ENCODE measurements at regions not wholly inside any gene's neighbourhood (a gene's known extent, or its start where the extent isn't known, plus 50 kb on each side); places are given as distances from the start of the nearest gene placed in this dataset.
"Not testable (repeated sequence)": the region's sequence is repeated elsewhere in the genome, so short reads cannot be mapped to it uniquely, and the experiment has no call there.

DNA sequence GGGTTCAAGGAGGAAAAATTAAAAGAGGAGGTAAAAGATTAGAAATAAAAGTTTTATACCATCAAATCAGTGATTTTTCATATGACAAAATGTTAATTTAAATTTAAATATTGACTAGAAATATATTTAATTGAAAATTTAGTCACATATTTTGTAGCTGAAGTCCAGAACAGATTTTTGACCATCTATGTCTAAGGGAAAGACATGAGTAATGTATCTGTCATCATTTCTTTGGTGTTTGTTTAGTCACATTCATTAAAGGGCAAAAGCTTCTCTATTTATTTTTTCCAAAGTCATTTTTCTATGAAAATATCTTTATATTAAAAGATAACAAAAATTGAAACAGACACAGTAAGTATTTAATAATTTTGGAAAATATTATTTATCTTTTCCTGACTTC, 252.0 kb upstream of the ISL1 start:
- H3K27me3 Mint-ChIP-seq: no peaks in the 10 kb centered on the region
- intact Hi-C loops (cut with micrococcal nuclease): no loop called here
- no peak overlapping the region for H3K27ac Mint-ChIP-seq
- no peaks in the 10 kb centered on the region for H3K36me3 Mint-ChIP-seq (ENCODE audit: low read depth)
- no peak overlapping the region for H3K4me3 Mint-ChIP-seq
- H3K4me1 Mint-ChIP-seq (ENCODE audit: low read depth): no peaks in the 10 kb centered on the region
- peaks cover 34% of the 10 kb centered on the region for H3K9me3 Mint-ChIP-seq

DNA sequence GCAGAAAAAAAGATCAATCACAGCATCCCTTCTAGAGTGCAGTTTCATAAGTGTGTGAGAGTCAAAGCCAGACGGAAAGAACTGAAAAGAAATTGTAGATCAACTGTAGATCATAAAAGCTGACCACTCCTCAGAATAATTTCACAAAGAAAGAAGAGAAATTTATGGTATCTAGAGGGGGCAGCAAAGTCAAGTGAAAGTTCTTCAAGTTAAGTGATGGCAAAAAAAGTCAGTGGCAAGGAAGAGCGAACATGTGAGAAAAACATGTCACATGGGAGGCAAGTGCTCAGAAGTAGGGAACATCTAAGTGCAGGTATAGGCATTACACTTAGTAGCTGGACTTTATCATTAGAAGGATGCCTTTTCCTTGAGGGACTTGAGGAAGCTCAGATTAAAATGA, 245.1 kb upstream of the ISL1 start:
- Mint-ChIP-seq H3K27me3 (no peaks in the 10 kb centered on the region), H3K36me3 (ENCODE audit: low read depth) (no peaks in the 10 kb centered on the region), H3K4me3 (no peak overlapping the region), H3K4me1 (ENCODE audit: low read depth) (no peaks in the 10 kb centered on the region), H3K27ac (no peak overlapping the region), H3K9me3 (peaks cover 49% of the 10 kb centered on the region)
- intact Hi-C loops (cut with micrococcal nuclease): no loop called here

DNA sequence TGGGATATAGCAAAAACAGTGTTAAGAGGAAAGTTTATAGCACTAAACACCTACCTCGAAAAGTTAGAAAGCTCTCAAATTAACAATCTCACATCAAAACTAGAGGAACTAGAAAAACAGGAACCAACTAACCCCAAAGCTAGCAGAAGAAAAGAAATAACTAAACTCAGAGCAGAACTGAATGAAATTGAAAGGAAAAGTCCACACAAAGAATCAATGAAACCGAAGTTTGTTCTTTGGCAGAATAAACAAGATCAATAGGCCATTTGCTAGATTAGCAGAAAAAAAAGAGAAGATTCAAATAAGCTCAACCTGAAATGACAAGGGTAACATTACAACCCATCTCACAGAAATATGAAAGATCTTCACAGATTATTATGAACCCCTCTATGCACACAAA, 234.8 kb upstream of the ISL1 start:
- Mint-ChIP-seq H3K36me3 (ENCODE audit: low read depth) (no peaks in the 10 kb centered on the region), H3K4me1 (ENCODE audit: low read depth) (no peaks in the 10 kb centered on the region), H3K27ac (no peak overlapping the region), H3K4me3 (no peak overlapping the region), H3K9me3 (peaks cover 33% of the 10 kb centered on the region), H3K27me3 (no peaks in the 10 kb centered on the region)
- intact Hi-C loops (cut with micrococcal nuclease): no loop called here

DNA sequence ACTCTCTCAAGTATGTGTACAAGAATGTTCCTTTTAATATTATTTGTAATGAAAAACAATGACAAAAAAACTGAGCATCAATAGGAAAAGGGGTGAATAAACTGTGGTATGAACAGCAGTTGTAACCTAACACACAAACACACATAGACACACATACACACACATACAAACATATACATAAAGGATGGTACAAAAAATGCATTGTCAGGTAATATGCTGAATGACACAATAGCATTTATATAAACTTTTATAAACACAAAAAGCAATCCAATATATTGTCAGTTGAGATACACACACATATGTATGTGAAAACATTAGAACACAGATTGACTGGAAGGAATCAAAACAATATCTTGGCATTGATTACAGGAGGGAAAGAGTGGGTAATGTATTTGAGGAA, 227.0 kb upstream of the ISL1 start:
- H3K36me3 Mint-ChIP-seq (ENCODE audit: low read depth): no peaks in the 10 kb centered on the region
- intact Hi-C loops (cut with micrococcal nuclease): no loop called here
- H3K4me3 Mint-ChIP-seq: no peak overlapping the region
- H3K27me3 Mint-ChIP-seq: no peaks in the 10 kb centered on the region
- no peaks in the 10 kb centered on the region for H3K4me1 Mint-ChIP-seq (ENCODE audit: low read depth)
- H3K27ac Mint-ChIP-seq: no peak overlapping the region
- peaks cover 38% of the 10 kb centered on the region for H3K9me3 Mint-ChIP-seq

DNA sequence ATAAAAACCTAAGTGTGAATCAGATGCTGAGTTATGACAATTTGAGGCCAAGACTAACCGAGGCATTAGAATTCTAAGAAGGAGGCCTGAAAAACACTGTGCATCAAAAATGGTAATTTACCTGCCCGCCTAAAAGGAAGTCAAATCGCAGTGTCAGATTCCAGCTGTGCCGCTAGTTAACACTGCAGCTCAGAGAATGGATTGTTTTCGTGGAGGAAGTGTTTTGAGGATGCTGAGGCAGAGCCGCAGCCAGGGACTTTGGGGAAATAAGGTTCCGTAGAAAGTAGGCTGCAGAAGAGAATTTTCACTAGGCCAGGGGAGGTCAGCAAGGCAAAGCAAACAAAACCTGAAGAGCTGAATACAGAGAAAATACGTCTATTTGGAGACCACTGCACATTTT, 226.4 kb upstream of the ISL1 start:
- intact Hi-C loops (cut with micrococcal nuclease): no loop called here
- Mint-ChIP-seq H3K36me3 (ENCODE audit: low read depth) (no peaks in the 10 kb centered on the region), H3K9me3 (peaks cover 36% of the 10 kb centered on the region), H3K27me3 (no peaks in the 10 kb centered on the region), H3K4me1 (ENCODE audit: low read depth) (no peaks in the 10 kb centered on the region), H3K27ac (no peak overlapping the region), H3K4me3 (no peak overlapping the region)

DNA sequence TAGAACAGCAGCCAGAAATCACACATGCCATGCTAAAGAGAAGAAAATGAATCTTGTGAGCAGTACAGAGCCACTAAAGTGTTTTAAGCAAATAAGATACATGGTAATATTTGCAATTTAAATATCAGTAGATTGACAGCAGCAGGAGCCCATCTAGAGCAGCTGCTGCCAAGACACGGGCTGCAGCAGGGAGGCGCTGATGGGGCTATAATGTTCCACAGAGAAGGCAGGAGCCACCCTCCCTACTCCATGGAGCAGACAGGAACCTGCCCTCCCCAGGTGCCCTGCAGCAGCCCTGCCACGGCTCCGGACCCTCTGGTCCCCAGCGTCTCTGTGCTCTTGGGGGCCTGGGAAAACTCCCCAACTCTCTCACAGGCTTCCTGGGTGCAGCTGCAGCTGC, 224.1 kb upstream of the ISL1 start:
- Mint-ChIP-seq H3K27me3 (no peaks in the 10 kb centered on the region), H3K36me3 (ENCODE audit: low read depth) (no peaks in the 10 kb centered on the region), H3K4me1 (ENCODE audit: low read depth) (no peaks in the 10 kb centered on the region), H3K9me3 (peaks cover 54% of the 10 kb centered on the region), H3K4me3 (no peak overlapping the region), H3K27ac (no peak overlapping the region)
- intact Hi-C loops (cut with micrococcal nuclease): no loop called here

DNA sequence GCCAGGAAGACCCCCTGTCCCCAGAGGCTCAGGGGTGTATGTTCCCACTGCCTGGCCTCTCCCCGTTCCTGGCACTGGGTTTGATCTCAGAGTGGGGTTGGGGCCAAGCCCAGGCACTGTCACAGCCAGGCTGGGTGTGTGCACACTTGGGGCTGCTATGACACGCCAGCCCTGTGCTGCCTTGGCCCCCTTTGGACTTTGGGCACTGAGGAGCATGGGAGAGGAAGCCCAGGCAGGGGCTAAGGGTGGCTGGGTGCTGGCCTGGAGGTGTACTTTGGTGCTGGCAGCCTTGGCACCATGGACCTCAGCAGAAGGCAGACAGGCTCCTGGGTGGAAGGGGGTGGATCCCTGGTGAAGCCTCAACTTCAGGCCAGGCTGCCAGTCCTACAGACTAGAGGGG, 223.6 kb upstream of the ISL1 start:
- no peaks in the 10 kb centered on the region for H3K36me3 Mint-ChIP-seq (ENCODE audit: low read depth)
- H3K4me1 Mint-ChIP-seq (ENCODE audit: low read depth): no peaks in the 10 kb centered on the region
- intact Hi-C loops (cut with micrococcal nuclease): no loop called here
- H3K27ac Mint-ChIP-seq: no peak overlapping the region
- peaks cover 54% of the 10 kb centered on the region for H3K9me3 Mint-ChIP-seq
- H3K27me3 Mint-ChIP-seq: no peaks in the 10 kb centered on the region
- H3K4me3 Mint-ChIP-seq: no peak overlapping the region

DNA sequence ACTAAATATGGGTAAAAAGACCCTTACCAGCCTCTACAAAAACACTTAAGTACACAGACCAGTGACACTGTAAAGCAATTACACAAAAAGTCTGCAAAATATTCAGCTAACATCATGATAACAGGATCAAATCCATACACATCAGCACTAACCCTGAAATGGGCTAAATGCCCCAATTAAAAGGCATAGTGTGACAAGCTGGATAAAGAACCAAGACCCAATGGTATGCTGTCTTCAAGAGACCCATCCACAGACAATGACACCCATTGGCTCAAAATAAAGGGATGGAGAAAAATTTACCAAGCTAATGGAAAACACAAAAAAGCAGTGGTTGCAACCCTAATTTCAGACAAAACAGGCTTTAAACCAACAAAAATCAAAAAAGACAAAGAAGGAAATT, 221.0 kb upstream of the ISL1 start:
- intact Hi-C loops (cut with micrococcal nuclease): no loop called here
- no peaks in the 10 kb centered on the region for H3K27me3 Mint-ChIP-seq
- no peaks in the 10 kb centered on the region for H3K4me1 Mint-ChIP-seq (ENCODE audit: low read depth)
- no peak overlapping the region for H3K27ac Mint-ChIP-seq
- no peaks in the 10 kb centered on the region for H3K36me3 Mint-ChIP-seq (ENCODE audit: low read depth)
- H3K9me3 Mint-ChIP-seq: peaks cover 58% of the 10 kb centered on the region
- no peak overlapping the region for H3K4me3 Mint-ChIP-seq

DNA sequence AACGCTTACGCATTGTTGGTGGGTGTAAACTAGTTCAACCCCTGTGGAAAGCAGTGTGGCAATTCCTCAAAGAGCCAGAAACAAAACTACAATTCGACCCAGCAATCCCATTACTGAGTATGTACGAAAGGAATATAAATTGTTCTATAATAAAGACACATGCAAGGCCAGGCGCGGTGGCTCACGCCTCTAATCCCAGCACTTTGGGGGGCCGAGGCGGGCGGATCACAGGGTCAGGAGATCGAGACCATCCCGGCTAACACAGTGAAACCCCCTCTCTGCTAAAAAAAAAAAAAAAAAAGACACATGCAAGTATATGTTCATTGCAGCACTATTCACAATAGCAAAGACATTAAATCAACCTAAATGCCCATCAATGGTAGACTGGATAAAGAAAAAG, 217.6 kb upstream of the ISL1 start:
- H3K4me3 Mint-ChIP-seq; intact Hi-C loops (cut with micrococcal nuclease); H3K4me1 Mint-ChIP-seq (ENCODE audit: low read depth); H3K27ac Mint-ChIP-seq; H3K36me3 Mint-ChIP-seq (ENCODE audit: low read depth); H3K27me3 Mint-ChIP-seq: not testable (repeated sequence)
- peaks cover 43% of the 10 kb centered on the region for H3K9me3 Mint-ChIP-seq

DNA sequence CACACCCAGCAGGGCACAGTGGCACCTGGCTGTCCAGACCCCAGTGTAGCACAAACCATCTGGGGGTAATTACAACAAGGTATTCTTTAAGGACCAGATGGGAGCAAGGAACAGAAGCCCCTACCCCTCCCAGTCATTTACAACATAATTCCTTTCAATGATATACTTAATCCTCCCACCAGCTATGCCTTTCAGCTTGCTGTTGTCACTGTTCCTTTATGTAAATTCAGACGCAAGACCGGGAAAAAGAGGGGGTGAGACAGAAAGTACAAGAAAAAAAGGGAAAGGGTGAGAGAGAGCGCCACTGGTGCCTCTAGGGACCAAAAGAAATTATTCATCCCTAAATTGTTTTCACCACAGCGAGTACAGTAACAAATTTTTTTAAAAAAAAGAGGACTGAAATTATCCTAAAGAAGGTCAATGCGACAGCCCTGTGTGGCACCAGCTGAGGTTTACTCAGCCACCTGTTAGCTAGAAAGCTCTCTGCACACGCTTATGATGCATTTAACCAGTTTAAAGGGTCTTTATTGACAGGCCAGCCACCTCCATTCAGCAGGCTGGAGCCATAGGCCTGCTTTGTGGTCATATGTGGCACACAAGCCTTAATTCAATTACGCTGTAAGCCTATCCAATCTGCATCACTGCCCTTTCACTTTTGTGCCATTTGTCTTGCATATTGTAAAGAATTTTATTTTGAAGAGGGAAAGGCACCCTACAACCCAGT, 210.2 kb upstream of the ISL1 start:
- no peaks in the 10 kb centered on the region for H3K36me3 Mint-ChIP-seq (ENCODE audit: low read depth)
- no peaks in the 10 kb centered on the region for H3K4me1 Mint-ChIP-seq (ENCODE audit: low read depth)
- no peaks in the 10 kb centered on the region for H3K27me3 Mint-ChIP-seq
- H3K9me3 Mint-ChIP-seq: no peaks in the 10 kb centered on the region
- intact Hi-C loops (cut with micrococcal nuclease): no loop called here
- H3K27ac Mint-ChIP-seq: no peak overlapping the region
- H3K4me3 Mint-ChIP-seq: no peak overlapping the region

DNA sequence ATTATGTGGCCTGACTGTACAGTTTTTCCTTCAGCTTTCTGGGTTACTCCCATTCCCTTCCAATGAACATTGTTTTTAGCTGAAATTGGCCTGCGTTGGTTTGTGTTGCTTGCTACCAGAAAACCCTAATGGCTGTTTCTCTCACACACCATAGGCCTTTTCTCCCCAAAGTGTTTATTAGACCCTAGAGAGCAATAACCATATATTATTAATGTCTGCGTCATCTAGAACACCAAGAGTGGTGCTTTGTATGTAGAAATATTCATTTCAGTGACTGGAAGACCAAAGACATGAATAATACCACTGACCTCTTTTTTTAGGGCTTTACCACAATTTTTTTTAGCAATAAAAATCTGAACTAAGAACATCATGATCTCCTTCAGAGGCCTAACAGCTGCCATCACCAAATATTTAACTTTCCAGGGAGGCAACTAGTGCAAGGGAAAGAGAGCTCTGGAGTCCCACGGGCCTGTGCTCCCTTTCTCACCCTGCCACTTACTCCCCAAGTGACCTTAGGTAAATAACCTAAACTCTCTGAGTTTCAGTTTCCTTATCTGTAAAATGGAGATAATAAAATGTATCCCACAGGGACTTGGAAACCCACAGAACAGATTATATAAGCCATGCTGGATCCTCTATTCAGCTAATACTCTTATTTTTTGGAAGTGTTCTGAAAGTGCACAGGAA, 201.9 kb upstream of the ISL1 start:
- Mint-ChIP-seq H3K27me3 (no peaks in the 10 kb centered on the region), H3K4me3 (no peak overlapping the region), H3K36me3 (ENCODE audit: low read depth) (no peaks in the 10 kb centered on the region), H3K9me3 (peaks cover 19% of the 10 kb centered on the region), H3K4me1 (ENCODE audit: low read depth) (no peaks in the 10 kb centered on the region), H3K27ac (no peak overlapping the region)
- intact Hi-C loops (cut with micrococcal nuclease): no loop called here

DNA sequence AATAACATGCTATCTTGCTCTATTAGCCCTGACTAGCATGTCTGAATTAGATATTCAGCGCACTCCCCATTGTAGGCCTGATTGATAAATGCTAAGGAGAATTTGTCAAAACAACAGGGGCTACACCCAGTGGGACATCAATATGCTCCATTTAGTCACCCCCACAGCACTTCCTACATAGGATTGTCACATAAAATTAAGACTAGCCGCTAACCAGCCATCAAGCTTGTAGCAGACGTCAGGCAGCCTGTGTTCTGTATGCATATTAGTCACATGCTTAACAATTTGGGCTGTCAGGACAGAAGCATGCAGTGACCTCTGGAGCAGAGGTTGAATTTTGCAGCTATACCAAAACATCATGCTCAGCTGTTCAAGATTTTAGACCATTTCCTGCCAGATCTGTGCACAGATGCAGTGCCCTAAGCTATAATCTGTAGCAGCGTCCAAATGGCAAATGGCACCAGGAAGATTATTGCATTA, 197.4 kb upstream of the ISL1 start:
- intact Hi-C loops (cut with micrococcal nuclease): no loop called here
- no peaks in the 10 kb centered on the region for H3K36me3 Mint-ChIP-seq (ENCODE audit: low read depth)
- no peaks in the 10 kb centered on the region for H3K9me3 Mint-ChIP-seq
- H3K27ac Mint-ChIP-seq: no peak overlapping the region
- H3K4me1 Mint-ChIP-seq (ENCODE audit: low read depth): no peaks in the 10 kb centered on the region
- no peaks in the 10 kb centered on the region for H3K27me3 Mint-ChIP-seq
- no peak overlapping the region for H3K4me3 Mint-ChIP-seq

DNA sequence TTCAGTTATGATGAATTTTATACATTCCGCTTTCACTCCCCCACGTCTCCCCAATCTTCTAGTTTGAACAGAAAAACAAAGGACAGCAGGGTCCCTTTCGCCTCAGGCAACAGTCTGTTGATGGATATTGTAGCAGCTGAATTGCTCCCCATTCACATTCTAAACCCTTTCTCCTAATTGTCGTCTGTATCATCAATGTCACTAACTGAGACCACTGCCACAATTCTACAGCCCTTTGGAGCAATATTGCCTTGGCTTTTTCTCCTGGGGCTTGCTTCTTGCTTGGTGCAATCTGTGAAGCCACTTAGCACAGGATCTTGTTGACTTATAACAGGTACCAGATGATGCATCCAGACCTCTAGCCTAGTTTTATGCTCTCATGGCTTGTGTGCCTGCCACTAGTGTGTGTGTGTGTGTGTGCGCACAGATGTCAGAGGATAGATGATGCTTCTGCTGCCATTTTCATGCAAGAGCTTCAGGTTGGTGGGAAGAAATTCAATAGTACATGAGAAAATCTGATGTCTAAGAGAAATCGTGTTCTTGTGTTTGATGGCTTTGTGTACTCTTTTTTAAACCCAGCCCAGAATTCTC, 195.2 kb upstream of the ISL1 start:
- no peaks in the 10 kb centered on the region for H3K4me1 Mint-ChIP-seq (ENCODE audit: low read depth)
- H3K27me3 Mint-ChIP-seq: no peaks in the 10 kb centered on the region
- intact Hi-C loops (cut with micrococcal nuclease): no loop called here
- no peak overlapping the region for H3K27ac Mint-ChIP-seq
- H3K4me3 Mint-ChIP-seq: no peak overlapping the region
- H3K36me3 Mint-ChIP-seq (ENCODE audit: low read depth): no peaks in the 10 kb centered on the region
- no peaks in the 10 kb centered on the region for H3K9me3 Mint-ChIP-seq

DNA sequence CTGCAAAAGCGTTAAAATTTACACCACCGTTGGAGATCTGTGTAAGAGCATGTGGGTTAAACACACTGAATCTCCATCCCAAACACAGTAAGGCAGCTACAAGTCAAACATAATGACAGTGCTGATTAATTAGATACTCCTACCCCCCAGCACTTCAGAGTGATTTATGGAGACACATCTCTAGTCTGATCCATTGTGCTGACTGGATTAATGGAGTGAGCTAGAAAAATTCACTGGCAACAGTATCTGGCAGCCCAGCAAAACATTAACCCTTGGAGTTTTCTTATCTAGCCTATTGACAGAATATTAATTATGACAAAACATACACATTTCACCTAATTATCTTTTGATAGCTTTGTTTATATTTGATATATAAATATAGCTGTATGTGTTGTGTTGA, 188.6 kb upstream of the ISL1 start:
- no peak overlapping the region for H3K27ac Mint-ChIP-seq
- H3K4me3 Mint-ChIP-seq: no peak overlapping the region
- H3K36me3 Mint-ChIP-seq (ENCODE audit: low read depth): no peaks in the 10 kb centered on the region
- no peaks in the 10 kb centered on the region for H3K27me3 Mint-ChIP-seq
- H3K4me1 Mint-ChIP-seq (ENCODE audit: low read depth): no peaks in the 10 kb centered on the region
- no peaks in the 10 kb centered on the region for H3K9me3 Mint-ChIP-seq
- intact Hi-C loops (cut with micrococcal nuclease): no loop called here
